B cell (primary cell): ENCODE measurements at regions not wholly inside any gene's neighbourhood (a gene's known extent, or its start where the extent isn't known, plus 50 kb on each side); places are given as distances from the start of the nearest gene placed in this dataset.
"Not testable (repeated sequence)": the region's sequence is repeated elsewhere in the genome, so short reads cannot be mapped to it uniquely, and the experiment has no call there.

Experiments
- ATAC-seq: fragments of 200-7000 bp; cut with Tn5 transposase; one replicate; pipeline ENCODE4 v1.10.0; 2021; ENCODE audit warnings: low read depth, mild to moderate bottlenecking, moderate number of reproducible peaks, moderate library complexity
- CTCF ChIA-PET: fragments of 350-600 bp; sonication (Branson Sonifier 250); formaldehyde crosslinking; loops from one replicate; lab custom pipeline; 2021; ENCODE audit warnings: antibody characterized with exemption, inconsistent platforms; lab: Charles Lee
- POLR2A ChIA-PET: fragments of 350-600 bp; sonication (Branson Sonifier 250); formaldehyde crosslinking; loops from one replicate; lab custom pipeline; 2021; ENCODE audit warnings: antibody characterized with exemption; lab: Charles Lee
- DNase-seq: peaks from one replicate; pipeline ENCODE4 v3.0.0; 2013
- H2AFZ ChIP-seq: 2 replicates; pipeline ENCODE4 v1.6.1; 2012; ENCODE audit warnings: mild to moderate bottlenecking, low read depth, low read length; ENCODE audit not compliant: insufficient read depth, poor library complexity, severe bottlenecking
- H3K27ac ChIP-seq, 2 donors: 1 replicate in 1 of 2; 2 replicates in 1 of 2; pipeline ENCODE4 v1.5.1; 2012 to 2013; ENCODE audit warnings: low read length in 2 of 2, mild to moderate bottlenecking in 2 of 2, moderate library complexity in 1 of 2
- H3K27me3 ChIP-seq, 4 experiments: fragments of 200-600 bp in 1 of 4; sonication (generic) in 1 of 4; replicated peaks in 1 of 4; 1 replicate in 2 of 4; 2 replicates in 2 of 4; pipeline versions ENCODE4 v1.6.1 to v1.7.0; 2013 to 2016; ENCODE audit warnings: low read length in 3 of 4, mild to moderate bottlenecking in 2 of 4, mixed read lengths in 1 of 4, moderate library complexity in 1 of 4; ENCODE audit not compliant: insufficient read depth in 4 of 4, control insufficient read depth in 3 of 4; ENCODE audit errors: control extremely low read depth in 1 of 4
- H3K36me3 ChIP-seq, 2 experiments: replicated peaks in 1 of 2; 1 replicate in 1 of 2; 2 replicates in 1 of 2; pipeline versions ENCODE4 v1.6.1 to v1.7.1; 2013; ENCODE audit warnings: low read length in 1 of 2; ENCODE audit not compliant: insufficient read depth in 2 of 2, control insufficient read depth in 1 of 2; ENCODE audit errors: control extremely low read depth in 1 of 2, extremely low read depth in 1 of 2
- H3K4me1 ChIP-seq, 2 donors: fragments of 200-600 bp in 1 of 2; sonication (generic) in 1 of 2; 1 replicate in 1 of 2; 2 replicates in 1 of 2; pipeline versions ENCODE4 v1.5.1 to v1.6.1; 2013 to 2017; ENCODE audit warnings: low read length in 2 of 2; ENCODE audit not compliant: control insufficient read depth in 2 of 2, insufficient read depth in 2 of 2
- H3K4me2 ChIP-seq: replicated peaks from 2 replicates; pipeline ENCODE3; 2012; ENCODE audit warnings: mild to moderate bottlenecking, low read depth, low read length; ENCODE audit not compliant: poor library complexity, severe bottlenecking
- H3K4me3 ChIP-seq, 5 experiments: fragments of 200-600 bp in 1 of 5; sonication (generic) in 1 of 5; 1 replicate in 3 of 5; 2 replicates in 2 of 5; pipeline versions ENCODE4 v1.5.1 to v1.7.0; 2011 to 2016; ENCODE audit warnings: low read length in 4 of 5, mild to moderate bottlenecking in 4 of 5, low read depth in 2 of 5, control low read depth in 1 of 5, moderate library complexity in 1 of 5; ENCODE audit not compliant: insufficient read depth in 1 of 5; ENCODE audit errors: control extremely low read depth in 1 of 5, extremely low read depth in 1 of 5
- H3K79me2 ChIP-seq: fragments of 200-600 bp; sonication (generic); one replicate; pipeline ENCODE4 v1.6.0; 2016; ENCODE audit warnings: low read length; ENCODE audit not compliant: control insufficient read depth, insufficient read depth
- H3K9ac ChIP-seq: fragments of 200-600 bp; sonication (generic); 2 replicates; pipeline ENCODE4 v1.6.1; 2017; ENCODE audit warnings: mild to moderate bottlenecking, low read length, moderate library complexity
- H3K9me3 ChIP-seq, 3 donors: one replicate each; pipeline versions ENCODE4 v1.6.1 to v1.7.1; 2013; ENCODE audit warnings: low read length in 2 of 3; ENCODE audit not compliant: control insufficient read depth in 2 of 3, insufficient read depth in 1 of 3; ENCODE audit errors: control extremely low read depth in 1 of 3
- H4K20me1 ChIP-seq: 2 replicates; pipeline ENCODE4 v1.6.0; 2012; ENCODE audit warnings: mild to moderate bottlenecking, low read length; ENCODE audit not compliant: insufficient read depth, control insufficient read depth, poor library complexity, severe bottlenecking
- H3K27ac Mint-ChIP-seq: one replicate; pipeline ENCODE4 v1.8.0; 2021; ENCODE audit warnings: mixed read lengths
- H3K27me3 Mint-ChIP-seq: one replicate; pipeline ENCODE4 v1.8.0; 2021; ENCODE audit warnings: mixed read lengths
- H3K4me1 Mint-ChIP-seq: one replicate; pipeline ENCODE4 v1.8.0; 2021; ENCODE audit warnings: mixed read lengths
- H3K4me3 Mint-ChIP-seq: one replicate; pipeline ENCODE4 v1.8.0; 2021; ENCODE audit warnings: mixed read lengths
- H3K9me3 Mint-ChIP-seq: one replicate; pipeline ENCODE4 v1.8.0; 2022; ENCODE audit warnings: mixed read lengths; ENCODE audit not compliant: insufficient read depth
- EZH2 ChIP-seq: IDR thresholded peaks from 2 replicates; pipeline ENCODE4 v1.6.1; 2012; ENCODE audit warnings: borderline replicate concordance, low read depth, mild to moderate bottlenecking, moderate library complexity, low read length; ENCODE audit not compliant: insufficient read depth, poor library complexity, severe bottlenecking
- WGBS: methylation state at CpG from one replicate; pipeline ENCODE4 v1.1.5; 2013; ENCODE audit warnings: missing lambda C conversion rate; ENCODE audit not compliant: insufficient coverage; 5-methylcytosine and 5-hydroxymethylcytosine counted together
- intact Hi-C: fragments of 100-400 bp; cut with micrococcal nuclease; formaldehyde crosslinking; loops from one replicate; pipeline ENCODE4 v1.10.0; 2022
- TF ChIP-seq, protein P1 (sequence below): fragments of 200-600 bp; IDR thresholded peaks from one replicate; pipeline ENCODE4 v1.8.0; 2022; ENCODE audit warnings: antibody characterized with exemption, mild to moderate bottlenecking

DNA sequence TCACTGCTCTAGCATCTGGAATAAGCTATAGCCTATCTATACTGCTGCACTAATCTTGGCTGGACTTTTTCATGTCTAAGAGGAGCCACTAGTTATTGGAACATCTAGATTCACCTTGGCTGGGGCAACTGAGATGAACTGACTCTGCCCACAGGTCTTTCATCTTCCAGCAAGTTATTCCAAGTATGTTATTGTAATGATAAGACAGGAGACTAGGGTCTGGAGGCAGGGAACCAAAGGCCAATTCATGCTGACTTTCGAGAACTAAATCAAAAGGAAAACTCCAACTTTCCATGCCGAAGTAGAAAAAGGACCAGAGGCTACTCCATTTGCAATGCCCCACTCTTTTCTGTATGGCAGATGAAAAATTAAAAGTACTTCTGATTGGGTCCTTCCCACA, 1243.0 kb upstream of the RAG2 start:
- Histone ChIP-seq H3K9ac (no peak overlapping the region), H3K4me3 (no peak overlapping the region), H3K36me3 (no peaks in the 10 kb centered on the region), H3K9me3 (no peaks in the 10 kb centered on the region), H3K4me2 (no peak overlapping the region), H3K27me3 (no peaks in the 10 kb centered on the region), H3K27ac (no peak overlapping the region), H3K4me1 (no peaks in the 10 kb centered on the region), H2AFZ (no peak overlapping the region), H3K79me2 (no peaks in the 10 kb centered on the region), H4K20me1 (no peaks in the 10 kb centered on the region)
- TF ChIP-seq EZH2 = no peak
- TF ChIP-seq, protein P1, sequence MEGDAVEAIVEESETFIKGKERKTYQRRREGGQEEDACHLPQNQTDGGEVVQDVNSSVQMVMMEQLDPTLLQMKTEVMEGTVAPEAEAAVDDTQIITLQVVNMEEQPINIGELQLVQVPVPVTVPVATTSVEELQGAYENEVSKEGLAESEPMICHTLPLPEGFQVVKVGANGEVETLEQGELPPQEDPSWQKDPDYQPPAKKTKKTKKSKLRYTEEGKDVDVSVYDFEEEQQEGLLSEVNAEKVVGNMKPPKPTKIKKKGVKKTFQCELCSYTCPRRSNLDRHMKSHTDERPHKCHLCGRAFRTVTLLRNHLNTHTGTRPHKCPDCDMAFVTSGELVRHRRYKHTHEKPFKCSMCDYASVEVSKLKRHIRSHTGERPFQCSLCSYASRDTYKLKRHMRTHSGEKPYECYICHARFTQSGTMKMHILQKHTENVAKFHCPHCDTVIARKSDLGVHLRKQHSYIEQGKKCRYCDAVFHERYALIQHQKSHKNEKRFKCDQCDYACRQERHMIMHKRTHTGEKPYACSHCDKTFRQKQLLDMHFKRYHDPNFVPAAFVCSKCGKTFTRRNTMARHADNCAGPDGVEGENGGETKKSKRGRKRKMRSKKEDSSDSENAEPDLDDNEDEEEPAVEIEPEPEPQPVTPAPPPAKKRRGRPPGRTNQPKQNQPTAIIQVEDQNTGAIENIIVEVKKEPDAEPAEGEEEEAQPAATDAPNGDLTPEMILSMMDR = no peak
- DNase-seq (no peak), ATAC-seq (no peak)
- H3K4me3 Mint-ChIP-seq = no peak overlapping the region
- H3K27ac Mint-ChIP-seq = no peak overlapping the region
- H3K9me3 Mint-ChIP-seq = peaks cover 3% of the 10 kb centered on the region
- H3K4me1 Mint-ChIP-seq = no peaks in the 10 kb centered on the region
- intact Hi-C loops = no loop called here
- POLR2A ChIA-PET = no interaction called here
- CTCF ChIA-PET = no interaction called here
- WGBS = no CpG with 5 or more reads among the region's 2 CpGs
- H3K27me3 Mint-ChIP-seq = no peaks in the 10 kb centered on the region

DNA sequence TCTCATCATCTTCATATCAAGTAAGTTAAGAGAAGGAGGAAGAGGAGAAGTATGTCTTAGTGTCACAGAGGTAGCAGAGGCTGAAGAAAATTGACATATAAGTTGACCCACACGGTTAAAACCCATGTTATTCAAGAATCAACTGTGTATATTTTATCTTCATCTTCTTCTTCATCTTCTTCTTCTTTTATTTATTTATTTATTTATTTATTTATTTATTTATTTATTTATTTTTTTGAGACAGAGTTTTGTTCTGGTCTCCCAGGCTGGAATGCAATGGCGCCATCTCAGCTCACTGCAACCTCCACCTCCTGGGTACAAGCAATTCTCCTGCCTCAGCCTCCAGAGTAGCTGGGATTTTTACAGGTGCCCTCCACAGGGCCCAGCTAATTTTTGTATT, 1242.3 kb upstream of the RAG2 start:
- H3K4me1 Mint-ChIP-seq, ATAC-seq, H3K27ac ChIP-seq, H2AFZ ChIP-seq, H3K4me3 ChIP-seq, H4K20me1 ChIP-seq, H3K36me3 ChIP-seq, H3K9me3 ChIP-seq, H3K27me3 ChIP-seq, H3K79me2 ChIP-seq, H3K4me2 ChIP-seq, H3K9me3 Mint-ChIP-seq, H3K4me3 Mint-ChIP-seq, H3K27ac Mint-ChIP-seq, DNase-seq, CTCF ChIA-PET, POLR2A ChIA-PET, H3K9ac ChIP-seq, H3K27me3 Mint-ChIP-seq, intact Hi-C loops, H3K4me1 ChIP-seq: not testable (repeated sequence)
- no CpG with 5 or more reads among the region's 2 CpGs for WGBS
